ENCODE measurements at regions not wholly inside any gene's neighbourhood (a gene's known extent, or its start where the extent isn't known, plus 50 kb on each side); places are given as distances from the start of the nearest gene placed in this dataset.

DNA sequence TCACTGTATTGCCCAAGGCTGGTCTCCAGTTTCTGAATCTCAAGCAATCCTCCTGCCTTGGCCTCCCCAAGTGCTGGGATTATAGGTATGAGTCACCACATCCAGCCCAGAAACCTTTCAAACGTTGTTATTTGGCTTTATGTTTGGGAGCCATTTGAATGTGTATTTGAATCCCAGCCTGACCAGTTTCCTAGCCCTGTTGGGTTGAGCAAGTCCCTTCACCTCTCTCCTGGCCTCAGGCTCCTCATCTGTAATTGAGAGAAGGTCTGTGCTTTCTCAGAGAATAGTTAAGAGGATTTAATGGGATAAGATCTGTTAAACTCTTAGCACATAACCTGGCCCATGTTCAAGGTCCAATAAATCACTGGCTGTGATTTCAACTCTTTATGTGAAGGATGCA lies 385.8 kb upstream of the RBFOX1 start:
- no peak for ATAC-seq
- BruUV-seq (replicated peaks): no TSS peak

More for the DNA sequence above, 385.8 kb upstream of the RBFOX1 start:
- Histone ChIP-seq H3K79me2 (ENCODE audit: insufficient read depth, low read length) (no peaks in the 10 kb centered on the region), H3K4me3 (replicated peaks in 1 of 3; ENCODE audit: insufficient read depth in 1 of 3, low read depth in 2 of 3, low read length in 3 of 3) (no peak overlapping the region), H3K4me1 (ENCODE audit: insufficient read depth, low read length) (no peaks in the 10 kb centered on the region), H3K27ac (ENCODE audit: extremely low read length, insufficient read depth, low read length) (no peak overlapping the region), H3K9me3 (ENCODE audit: low read length) (peaks cover 33% of the 10 kb centered on the region), H2AFZ (ENCODE audit: low read length) (no peak overlapping the region), H4K20me1 (ENCODE audit: insufficient read depth, low read length) (no peaks in the 10 kb centered on the region), H3K9ac (ENCODE audit: insufficient read depth, low read depth, low read length) (no peak overlapping the region), H3K36me3 (replicated peaks in 1 of 2; ENCODE audit: control insufficient read depth in 1 of 2, insufficient read depth in 2 of 2, low read length in 2 of 2) (no peaks in the 10 kb centered on the region), H3K4me2 (ENCODE audit: low read depth, low read length) (no peak overlapping the region), H3K27me3 (ENCODE audit: control insufficient read depth in 1 of 2, insufficient read depth in 2 of 2, low read length in 2 of 2) (no peaks in the 10 kb centered on the region)
- no peak for TF ChIP-seq RBFOX2 (IDR thresholded peaks at IDR 0.05; ENCODE audit: low read depth, low read length)
- TF ChIP-seq ZNF260 (CRISPR knock-in tag; IDR thresholded peaks at IDR 0.05; ENCODE audit: borderline replicate concordance, low read depth): no peak
- TF ChIP-seq, protein P1, sequence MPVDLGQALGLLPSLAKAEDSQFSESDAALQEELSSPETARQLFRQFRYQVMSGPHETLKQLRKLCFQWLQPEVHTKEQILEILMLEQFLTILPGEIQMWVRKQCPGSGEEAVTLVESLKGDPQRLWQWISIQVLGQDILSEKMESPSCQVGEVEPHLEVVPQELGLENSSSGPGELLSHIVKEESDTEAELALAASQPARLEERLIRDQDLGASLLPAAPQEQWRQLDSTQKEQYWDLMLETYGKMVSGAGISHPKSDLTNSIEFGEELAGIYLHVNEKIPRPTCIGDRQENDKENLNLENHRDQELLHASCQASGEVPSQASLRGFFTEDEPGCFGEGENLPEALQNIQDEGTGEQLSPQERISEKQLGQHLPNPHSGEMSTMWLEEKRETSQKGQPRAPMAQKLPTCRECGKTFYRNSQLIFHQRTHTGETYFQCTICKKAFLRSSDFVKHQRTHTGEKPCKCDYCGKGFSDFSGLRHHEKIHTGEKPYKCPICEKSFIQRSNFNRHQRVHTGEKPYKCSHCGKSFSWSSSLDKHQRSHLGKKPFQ (CRISPR knock-in tag; IDR thresholded peaks at IDR 0.05; ENCODE audit: insufficient replicate concordance): no peak
- no peak for TF ChIP-seq NRL (CRISPR knock-in tag; IDR thresholded peaks at IDR 0.05; ENCODE audit: borderline replicate concordance)
- no peak for TF ChIP-seq NFRKB (IDR thresholded peaks at IDR 0.05)
- TF ChIP-seq ZNF501 (CRISPR knock-in tag; IDR thresholded peaks at IDR 0.05): no peak
- TF ChIP-seq, protein P2, sequence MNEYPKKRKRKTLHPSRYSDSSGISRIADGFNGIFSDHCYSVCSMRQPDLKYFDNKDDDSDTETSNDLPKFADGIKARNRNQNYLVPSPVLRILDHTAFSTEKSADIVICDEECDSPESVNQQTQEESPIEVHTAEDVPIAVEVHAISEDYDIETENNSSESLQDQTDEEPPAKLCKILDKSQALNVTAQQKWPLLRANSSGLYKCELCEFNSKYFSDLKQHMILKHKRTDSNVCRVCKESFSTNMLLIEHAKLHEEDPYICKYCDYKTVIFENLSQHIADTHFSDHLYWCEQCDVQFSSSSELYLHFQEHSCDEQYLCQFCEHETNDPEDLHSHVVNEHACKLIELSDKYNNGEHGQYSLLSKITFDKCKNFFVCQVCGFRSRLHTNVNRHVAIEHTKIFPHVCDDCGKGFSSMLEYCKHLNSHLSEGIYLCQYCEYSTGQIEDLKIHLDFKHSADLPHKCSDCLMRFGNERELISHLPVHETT (CRISPR knock-in tag; conservative IDR thresholded peaks at IDR 0.05): no peak
- TF ChIP-seq ERF (CRISPR knock-in tag; IDR thresholded peaks at IDR 0.05): no peak
- no peak for TF ChIP-seq HNRNPL (IDR thresholded peaks at IDR 0.05; ENCODE audit: low read depth, low read length)
- TF ChIP-seq, protein P3, sequence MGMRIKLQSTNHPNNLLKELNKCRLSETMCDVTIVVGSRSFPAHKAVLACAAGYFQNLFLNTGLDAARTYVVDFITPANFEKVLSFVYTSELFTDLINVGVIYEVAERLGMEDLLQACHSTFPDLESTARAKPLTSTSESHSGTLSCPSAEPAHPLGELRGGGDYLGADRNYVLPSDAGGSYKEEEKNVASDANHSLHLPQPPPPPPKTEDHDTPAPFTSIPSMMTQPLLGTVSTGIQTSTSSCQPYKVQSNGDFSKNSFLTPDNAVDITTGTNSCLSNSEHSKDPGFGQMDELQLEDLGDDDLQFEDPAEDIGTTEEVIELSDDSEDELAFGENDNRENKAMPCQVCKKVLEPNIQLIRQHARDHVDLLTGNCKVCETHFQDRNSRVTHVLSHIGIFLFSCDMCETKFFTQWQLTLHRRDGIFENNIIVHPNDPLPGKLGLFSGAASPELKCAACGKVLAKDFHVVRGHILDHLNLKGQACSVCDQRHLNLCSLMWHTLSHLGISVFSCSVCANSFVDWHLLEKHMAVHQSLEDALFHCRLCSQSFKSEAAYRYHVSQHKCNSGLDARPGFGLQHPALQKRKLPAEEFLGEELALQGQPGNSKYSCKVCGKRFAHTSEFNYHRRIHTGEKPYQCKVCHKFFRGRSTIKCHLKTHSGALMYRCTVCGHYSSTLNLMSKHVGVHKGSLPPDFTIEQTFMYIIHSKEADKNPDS (CRISPR knock-in tag; IDR thresholded peaks at IDR 0.05): no peak
- TF ChIP-seq HNRNPH1 (optimal IDR thresholded peaks at IDR 0.05; ENCODE audit: low read depth, low read length): no peak
- TF ChIP-seq, protein P4, sequence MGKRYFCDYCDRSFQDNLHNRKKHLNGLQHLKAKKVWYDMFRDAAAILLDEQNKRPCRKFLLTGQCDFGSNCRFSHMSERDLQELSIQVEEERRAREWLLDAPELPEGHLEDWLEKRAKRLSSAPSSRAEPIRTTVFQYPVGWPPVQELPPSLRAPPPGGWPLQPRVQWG (CRISPR knock-in tag; IDR thresholded peaks at IDR 0.05; ENCODE audit: borderline replicate concordance, low read depth): no peak
- TF ChIP-seq, protein P5, sequence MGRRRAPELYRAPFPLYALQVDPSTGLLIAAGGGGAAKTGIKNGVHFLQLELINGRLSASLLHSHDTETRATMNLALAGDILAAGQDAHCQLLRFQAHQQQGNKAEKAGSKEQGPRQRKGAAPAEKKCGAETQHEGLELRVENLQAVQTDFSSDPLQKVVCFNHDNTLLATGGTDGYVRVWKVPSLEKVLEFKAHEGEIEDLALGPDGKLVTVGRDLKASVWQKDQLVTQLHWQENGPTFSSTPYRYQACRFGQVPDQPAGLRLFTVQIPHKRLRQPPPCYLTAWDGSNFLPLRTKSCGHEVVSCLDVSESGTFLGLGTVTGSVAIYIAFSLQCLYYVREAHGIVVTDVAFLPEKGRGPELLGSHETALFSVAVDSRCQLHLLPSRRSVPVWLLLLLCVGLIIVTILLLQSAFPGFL (CRISPR knock-in tag; IDR thresholded peaks at IDR 0.05): no peak
- no peak for TF ChIP-seq REL (CRISPR knock-in tag; conservative IDR thresholded peaks at IDR 0.05)
- TF ChIP-seq POLR2AphosphoS5 (IDR thresholded peaks at IDR 0.05; ENCODE audit: low read depth, low read length): no peak
- TF ChIP-seq ZNF562 (CRISPR knock-in tag; IDR thresholded peaks at IDR 0.05; ENCODE audit: borderline replicate concordance): no peak
- TF ChIP-seq AGO2 (optimal IDR thresholded peaks at IDR 0.05; ENCODE audit: low read depth, low read length): no peak
- DNase-seq (ENCODE audit: low spot score) (no peak), FAIRE-seq (no peak)
- ChIA-PET POLR2A (no interaction called here), CTCF (ENCODE audit: low intra/inter-chr PET ratio, low total read pairs) (no interaction called here)
- WGBS (ENCODE audit: low lambda C conversion rate): 5% methylated on average over 1 of the region's 1 CpG
- in situ Hi-C loops (cut with HindIII; ENCODE audit: extremely low pct_ligation_motif_present, low pct_unique_long_range_greater_than_20kb): no loop called here
- intact Hi-C loops (cut with micrococcal nuclease; ENCODE audit: unreplicated experiment): no loop called here

All from HepG2 (cell line).